ENCODE measurements at regions not wholly inside any gene's neighbourhood (a gene's known extent, or its start where the extent isn't known, plus 50 kb on each side); places are given as distances from the start of the nearest gene placed in this dataset.
A peak's percentile ranks its signal among the peaks of the same experiment; 100 is the strongest.

DNA sequence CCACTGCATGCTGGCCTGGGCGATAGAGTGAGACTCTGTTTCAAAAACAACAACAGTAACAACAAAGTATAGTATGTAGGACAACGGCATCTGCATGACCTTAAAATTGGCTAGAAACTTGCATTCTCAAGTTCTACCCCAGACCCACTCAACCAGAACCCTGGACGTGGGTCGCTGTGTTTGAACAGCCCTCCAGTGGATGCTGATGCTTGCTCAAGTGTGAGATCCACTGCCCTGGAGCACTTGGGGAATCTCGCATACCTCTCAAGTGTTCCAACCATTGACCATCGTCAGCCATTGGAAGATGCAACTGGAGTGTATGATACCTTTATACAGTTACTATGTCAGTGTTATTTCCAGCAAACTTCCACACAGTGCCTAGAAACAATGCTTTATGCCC lies 435.9 kb downstream of the DCDC2C start:
- TF ChIP-seq, protein P1, sequence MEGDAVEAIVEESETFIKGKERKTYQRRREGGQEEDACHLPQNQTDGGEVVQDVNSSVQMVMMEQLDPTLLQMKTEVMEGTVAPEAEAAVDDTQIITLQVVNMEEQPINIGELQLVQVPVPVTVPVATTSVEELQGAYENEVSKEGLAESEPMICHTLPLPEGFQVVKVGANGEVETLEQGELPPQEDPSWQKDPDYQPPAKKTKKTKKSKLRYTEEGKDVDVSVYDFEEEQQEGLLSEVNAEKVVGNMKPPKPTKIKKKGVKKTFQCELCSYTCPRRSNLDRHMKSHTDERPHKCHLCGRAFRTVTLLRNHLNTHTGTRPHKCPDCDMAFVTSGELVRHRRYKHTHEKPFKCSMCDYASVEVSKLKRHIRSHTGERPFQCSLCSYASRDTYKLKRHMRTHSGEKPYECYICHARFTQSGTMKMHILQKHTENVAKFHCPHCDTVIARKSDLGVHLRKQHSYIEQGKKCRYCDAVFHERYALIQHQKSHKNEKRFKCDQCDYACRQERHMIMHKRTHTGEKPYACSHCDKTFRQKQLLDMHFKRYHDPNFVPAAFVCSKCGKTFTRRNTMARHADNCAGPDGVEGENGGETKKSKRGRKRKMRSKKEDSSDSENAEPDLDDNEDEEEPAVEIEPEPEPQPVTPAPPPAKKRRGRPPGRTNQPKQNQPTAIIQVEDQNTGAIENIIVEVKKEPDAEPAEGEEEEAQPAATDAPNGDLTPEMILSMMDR (IDR thresholded peaks at IDR 0.05), result no peak
- Histone ChIP-seq H3K79me2 (no peaks in the 10 kb centered on the region), H3K9ac (no peak overlapping the region), H3K4me1 (peaks cover 3% of the 10 kb centered on the region), H3K4me2 (ENCODE audit: low read length) (no peak overlapping the region), H3K9me3 (ENCODE audit: control insufficient read depth, low read length) (no peaks in the 10 kb centered on the region), H3K27ac (no peak overlapping the region), H2AFZ (no peak overlapping the region), H3K27me3 (ENCODE audit: control insufficient read depth, insufficient read depth, low read length) (no peaks in the 10 kb centered on the region), H3K36me3 (ENCODE audit: control insufficient read depth, insufficient read depth, low read length) (no peaks in the 10 kb centered on the region), H3K4me3 (ENCODE audit: low read depth, low read length) (no peak overlapping the region)

DNA sequence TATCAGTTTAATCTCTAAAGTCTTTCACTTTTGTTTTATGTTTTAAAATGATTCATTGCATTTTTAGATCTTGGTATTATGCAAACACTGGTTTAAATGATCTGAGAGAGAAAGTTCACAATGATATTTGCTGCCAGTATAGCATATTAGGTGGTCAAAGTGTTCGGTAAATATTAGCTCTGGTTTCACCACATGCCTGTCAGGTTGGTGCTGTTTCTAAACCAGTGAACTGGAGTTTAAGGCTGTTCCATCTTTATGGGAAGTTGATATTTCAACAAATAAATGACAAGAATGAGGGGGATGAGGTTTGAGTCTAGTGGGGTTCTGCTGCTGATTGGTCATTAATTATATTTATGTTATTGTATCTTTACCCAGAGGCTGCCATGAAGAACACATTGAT lies 436.4 kb downstream of the DCDC2C start:
- Histone ChIP-seq H3K9me3 (ENCODE audit: control insufficient read depth, low read length) (no peaks in the 10 kb centered on the region), H3K27ac (no peak overlapping the region), H3K4me1 (peaks cover 3% of the 10 kb centered on the region), H3K9ac (no peak overlapping the region), H3K27me3 (ENCODE audit: control insufficient read depth, insufficient read depth, low read length) (no peaks in the 10 kb centered on the region), H3K79me2 (no peaks in the 10 kb centered on the region), H3K4me2 (ENCODE audit: low read length) (no peak overlapping the region), H3K4me3 (ENCODE audit: low read depth, low read length) (no peak overlapping the region), H3K36me3 (ENCODE audit: control insufficient read depth, insufficient read depth, low read length) (no peaks in the 10 kb centered on the region), H2AFZ (no peak overlapping the region)
- TF ChIP-seq, protein P1 (IDR thresholded peaks at IDR 0.05), result no peak

DNA sequence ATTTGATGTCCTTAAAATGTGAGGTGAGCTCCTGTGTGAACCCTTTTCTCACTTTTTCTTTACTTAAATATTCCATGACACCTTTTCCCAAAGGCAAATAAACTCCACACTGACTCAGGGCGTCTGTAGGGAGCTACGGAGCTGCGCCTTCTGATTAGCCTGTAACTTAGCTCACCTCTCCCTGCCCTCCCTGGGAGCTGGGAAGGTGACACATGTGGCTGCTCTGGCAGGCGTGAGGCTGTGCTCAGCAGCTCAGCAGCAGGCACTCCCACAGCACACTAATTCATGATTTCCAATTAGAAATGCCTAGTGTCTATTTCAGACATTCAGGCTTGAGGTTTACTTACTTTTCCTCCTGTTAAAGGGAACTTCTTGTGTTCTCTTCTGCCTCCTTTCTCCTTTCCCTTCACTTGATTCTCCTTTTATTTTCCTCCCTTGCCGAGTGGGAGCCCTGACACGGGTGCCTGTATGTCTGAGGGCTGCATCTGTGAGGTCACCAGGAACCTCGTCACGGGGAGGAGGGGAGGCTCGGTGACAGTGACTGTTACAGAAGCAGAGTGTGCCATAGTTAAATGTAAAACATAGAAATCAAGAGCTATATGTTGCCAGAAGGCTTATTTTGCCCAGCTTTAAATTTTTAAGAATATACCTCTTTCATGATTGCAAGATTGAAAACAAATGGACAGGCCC lies 437.1 kb downstream of the DCDC2C start:
- H2AFZ ChIP-seq, result peak overlapping the region; percentile 2
- no peak overlapping the region for H3K9ac ChIP-seq
- no peak overlapping the region for H3K4me2 ChIP-seq (ENCODE audit: low read length)
- TF ChIP-seq, protein P1 (IDR thresholded peaks at IDR 0.05), result no peak
- no peaks in the 10 kb centered on the region for H3K36me3 ChIP-seq (ENCODE audit: control insufficient read depth, insufficient read depth, low read length)
- peaks cover 3% of the 10 kb centered on the region for H3K4me1 ChIP-seq
- H3K79me2 ChIP-seq, result no peaks in the 10 kb centered on the region
- H3K4me3 ChIP-seq (ENCODE audit: low read depth, low read length), result no peak overlapping the region
- H3K27me3 ChIP-seq (ENCODE audit: control insufficient read depth, insufficient read depth, low read length), result no peaks in the 10 kb centered on the region
- H3K9me3 ChIP-seq (ENCODE audit: control insufficient read depth, low read length), result no peaks in the 10 kb centered on the region
- no peak overlapping the region for H3K27ac ChIP-seq

DNA sequence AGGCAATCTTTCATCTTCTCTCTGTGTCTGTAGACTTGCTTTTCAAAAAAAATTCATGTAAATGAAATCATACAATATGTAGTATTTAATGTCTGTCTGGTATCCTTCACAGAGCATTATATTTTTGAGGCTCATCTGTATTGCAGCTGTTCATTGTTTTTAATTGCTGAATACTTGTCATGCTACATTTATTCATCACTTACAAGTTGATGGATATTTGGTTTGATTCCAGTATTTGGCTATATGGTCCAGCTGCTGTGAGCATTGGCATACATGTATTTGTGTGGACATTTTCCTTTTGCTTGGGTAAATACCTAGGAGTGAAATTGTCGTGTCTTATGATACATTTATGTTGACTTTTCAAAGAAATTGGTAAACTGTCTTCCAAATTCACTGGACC lies 441.4 kb downstream of the DCDC2C start:
- no peaks in the 10 kb centered on the region for H3K27me3 ChIP-seq (ENCODE audit: control insufficient read depth, insufficient read depth, low read length)
- no peaks in the 10 kb centered on the region for H3K79me2 ChIP-seq
- no peak overlapping the region for H3K4me2 ChIP-seq (ENCODE audit: low read length)
- no peaks in the 10 kb centered on the region for H3K9me3 ChIP-seq (ENCODE audit: control insufficient read depth, low read length)
- no peak overlapping the region for H3K9ac ChIP-seq
- H3K4me1 ChIP-seq, result no peaks in the 10 kb centered on the region
- H2AFZ ChIP-seq, result no peak overlapping the region
- no peaks in the 10 kb centered on the region for H3K36me3 ChIP-seq (ENCODE audit: control insufficient read depth, insufficient read depth, low read length)
- H3K27ac ChIP-seq, result no peak overlapping the region
- no peak overlapping the region for H3K4me3 ChIP-seq (ENCODE audit: low read depth, low read length)
- TF ChIP-seq, protein P1 (IDR thresholded peaks at IDR 0.05), result no peak

DNA sequence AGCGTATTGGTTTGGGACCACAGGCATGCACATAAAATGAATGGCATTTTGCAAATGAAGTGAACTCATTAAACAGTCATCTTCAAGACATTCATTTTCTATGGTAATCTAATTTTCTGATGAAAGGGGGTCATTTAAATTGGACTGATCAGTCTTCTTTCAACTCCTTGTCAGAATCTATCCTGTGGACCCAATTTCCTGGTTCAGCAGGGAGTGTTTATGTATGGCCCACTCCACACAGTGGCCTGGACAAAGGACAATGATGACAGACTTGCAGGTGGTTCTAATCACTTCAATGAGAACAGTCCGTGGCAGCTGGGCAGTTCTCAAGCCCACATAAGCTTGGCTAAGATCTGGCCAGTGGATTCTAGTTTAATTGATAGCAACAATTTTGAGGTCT lies 448.1 kb downstream of the DCDC2C start:
- Histone ChIP-seq H3K9me3 (ENCODE audit: control insufficient read depth, low read length) (no peaks in the 10 kb centered on the region), H3K27ac (no peak overlapping the region), H3K4me2 (ENCODE audit: low read length) (no peak overlapping the region), H3K27me3 (ENCODE audit: control insufficient read depth, insufficient read depth, low read length) (no peaks in the 10 kb centered on the region), H3K4me3 (ENCODE audit: low read depth, low read length) (no peak overlapping the region), H3K4me1 (no peaks in the 10 kb centered on the region), H3K36me3 (ENCODE audit: control insufficient read depth, insufficient read depth, low read length) (no peaks in the 10 kb centered on the region), H2AFZ (no peak overlapping the region), H3K9ac (no peak overlapping the region), H3K79me2 (no peaks in the 10 kb centered on the region)
- TF ChIP-seq, protein P1 (IDR thresholded peaks at IDR 0.05), result no peak

Data from parathyroid adenoma (tissue), 2 donors.